Keratinocyte (primary cell): ENCODE measurements at regions not wholly inside any gene's neighbourhood (a gene's known extent, or its start where the extent isn't known, plus 50 kb on each side); places are given as distances from the start of the nearest gene placed in this dataset.

Experiments
- DNase-seq: peaks from one replicate; pipeline ENCODE4 v3.0.0-alpha.2; 2011; ENCODE audit warnings: low read depth, missing footprints, low spot score
- FAIRE-seq: peaks from 2 replicates; lab custom pipeline; 2011; peaks lifted over from hg19 to GRCh38; lab: Jason Lieb, UNC
- H2AFZ ChIP-seq: 2 replicates; pipeline ENCODE4 v1.6.0; 2012; ENCODE audit warnings: low read length, control low read depth, inconsistent platforms; ENCODE audit not compliant: control insufficient read depth
- H3K27ac ChIP-seq: 2 replicates; pipeline ENCODE4 v1.5.1; 2011; ENCODE audit warnings: low read length; ENCODE audit not compliant: control insufficient read depth, insufficient read depth
- H3K27me3 ChIP-seq: 3 replicates; pipeline ENCODE4 v1.6.0; 2011; ENCODE audit warnings: low read length; ENCODE audit not compliant: control insufficient read depth, insufficient read depth; ENCODE audit errors: extremely low read depth
- H3K36me3 ChIP-seq, 2 experiments: 2 replicates in 1 of 2; 3 replicates in 1 of 2; pipeline ENCODE4 v1.5.1; 2011; ENCODE audit warnings: low read length in 2 of 2, mild to moderate bottlenecking in 1 of 2; ENCODE audit not compliant: control insufficient read depth in 2 of 2, insufficient read depth in 2 of 2; ENCODE audit errors: extremely low read depth in 1 of 2
- H3K4me1 ChIP-seq: 3 replicates; pipeline ENCODE4 v1.5.1; 2011; ENCODE audit warnings: low read length; ENCODE audit not compliant: control insufficient read depth, insufficient read depth; ENCODE audit errors: extremely low read depth
- H3K4me2 ChIP-seq: 3 replicates; pipeline ENCODE4 v1.6.0; 2011; ENCODE audit warnings: low read depth, low read length; ENCODE audit not compliant: control insufficient read depth, insufficient read depth; ENCODE audit errors: extremely low read depth
- H3K4me3 ChIP-seq, 3 experiments: fragments of 200-600 bp in 1 of 3; sonication (generic) in 1 of 3; 2 replicates in 2 of 3; 3 replicates in 1 of 3; pipeline ENCODE4 v1.5.1; 2011 to 2016; ENCODE audit warnings: low read length in 3 of 3, mild to moderate bottlenecking in 3 of 3, control low read depth in 2 of 3, inconsistent platforms in 1 of 3, low read depth in 1 of 3, mixed read lengths in 1 of 3, mixed run types in 1 of 3, moderate library complexity in 1 of 3; ENCODE audit not compliant: control insufficient read depth in 2 of 3, insufficient read depth in 2 of 3; ENCODE audit errors: extremely low read depth in 1 of 3
- H3K79me2 ChIP-seq: 2 replicates; pipeline ENCODE4 v1.6.0; 2012; ENCODE audit warnings: low read length; ENCODE audit not compliant: control insufficient read depth, insufficient read depth
- H3K9ac ChIP-seq: 3 replicates; pipeline ENCODE4 v1.6.0; 2011; ENCODE audit warnings: low read length; ENCODE audit not compliant: control insufficient read depth, insufficient read depth; ENCODE audit errors: extremely low read depth
- H3K9me1 ChIP-seq: 3 replicates; pipeline ENCODE4 v1.6.0; 2011; ENCODE audit warnings: low read length; ENCODE audit not compliant: control insufficient read depth, insufficient read depth; ENCODE audit errors: extremely low read depth
- H3K9me3 ChIP-seq: 2 replicates; pipeline ENCODE4 v1.5.1; 2012; ENCODE audit warnings: low read depth, low read length; ENCODE audit not compliant: control insufficient read depth
- H4K20me1 ChIP-seq: 3 replicates; pipeline ENCODE4 v1.6.0; 2011; ENCODE audit warnings: low read length; ENCODE audit not compliant: control insufficient read depth, insufficient read depth; ENCODE audit errors: extremely low read depth
- EZH2 ChIP-seq: IDR thresholded peaks from one replicate; pipeline ENCODE4 v1.6.1; 2012; ENCODE audit warnings: inconsistent platforms, mild to moderate bottlenecking, low read length, moderate library complexity
- dilution Hi-C: fragments of 300-500 bp; cut with MboI; formaldehyde crosslinking; loops from one replicate; pipeline ENCODE4 v1.7.0; 2020; ENCODE audit warnings: low sequenced_read_pairs; ENCODE audit not compliant: extremely low pct_ligation_motif_present
- TF ChIP-seq, protein P1 (sequence below), 3 experiments: IDR thresholded peaks in 1 of 3; conservative IDR thresholded peaks in 1 of 3; optimal IDR thresholded peaks in 1 of 3; 2 replicates in 2 of 3; 3 replicates in 1 of 3; pipeline versions ENCODE3 to v1.5.1; 2011; ENCODE audit warnings: low read length in 3 of 3, mild to moderate bottlenecking in 3 of 3, moderate library complexity in 2 of 3, control low read depth in 1 of 3, inconsistent platforms in 1 of 3; ENCODE audit not compliant: insufficient read depth in 2 of 3; ENCODE audit errors: extremely low read depth in 1 of 3

DNA sequence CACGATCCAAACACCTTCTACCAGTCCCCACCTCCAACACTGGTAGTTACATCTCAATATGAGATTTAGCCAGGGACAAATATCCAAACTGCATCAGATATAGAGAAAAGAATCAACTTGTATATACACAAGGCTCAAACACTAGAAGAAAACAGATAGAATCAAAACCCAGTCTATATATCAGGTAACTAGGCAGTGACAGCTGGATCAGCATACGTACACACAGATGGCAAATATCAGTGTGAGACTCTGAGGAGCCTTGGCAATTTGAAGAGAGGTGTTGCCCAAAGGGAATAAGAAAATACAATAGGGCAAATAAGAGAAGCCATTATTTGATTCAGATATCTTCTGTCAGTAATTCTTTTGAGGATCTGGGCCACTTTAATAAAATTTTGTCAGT, 951.3 kb upstream of the CHORDC1 start:
- no peaks in the 10 kb centered on the region for H3K4me1 ChIP-seq
- H3K9me3 ChIP-seq: no peaks in the 10 kb centered on the region
- H4K20me1 ChIP-seq: no peaks in the 10 kb centered on the region
- no peak overlapping the region for H3K4me2 ChIP-seq
- H3K27ac ChIP-seq: no peak overlapping the region
- no peaks in the 10 kb centered on the region for H3K27me3 ChIP-seq
- no peak overlapping the region for H2AFZ ChIP-seq
- no peak for TF ChIP-seq EZH2
- TF ChIP-seq, protein P1, sequence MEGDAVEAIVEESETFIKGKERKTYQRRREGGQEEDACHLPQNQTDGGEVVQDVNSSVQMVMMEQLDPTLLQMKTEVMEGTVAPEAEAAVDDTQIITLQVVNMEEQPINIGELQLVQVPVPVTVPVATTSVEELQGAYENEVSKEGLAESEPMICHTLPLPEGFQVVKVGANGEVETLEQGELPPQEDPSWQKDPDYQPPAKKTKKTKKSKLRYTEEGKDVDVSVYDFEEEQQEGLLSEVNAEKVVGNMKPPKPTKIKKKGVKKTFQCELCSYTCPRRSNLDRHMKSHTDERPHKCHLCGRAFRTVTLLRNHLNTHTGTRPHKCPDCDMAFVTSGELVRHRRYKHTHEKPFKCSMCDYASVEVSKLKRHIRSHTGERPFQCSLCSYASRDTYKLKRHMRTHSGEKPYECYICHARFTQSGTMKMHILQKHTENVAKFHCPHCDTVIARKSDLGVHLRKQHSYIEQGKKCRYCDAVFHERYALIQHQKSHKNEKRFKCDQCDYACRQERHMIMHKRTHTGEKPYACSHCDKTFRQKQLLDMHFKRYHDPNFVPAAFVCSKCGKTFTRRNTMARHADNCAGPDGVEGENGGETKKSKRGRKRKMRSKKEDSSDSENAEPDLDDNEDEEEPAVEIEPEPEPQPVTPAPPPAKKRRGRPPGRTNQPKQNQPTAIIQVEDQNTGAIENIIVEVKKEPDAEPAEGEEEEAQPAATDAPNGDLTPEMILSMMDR (optimal IDR thresholded peaks at IDR 0.05 in 1 of 3, IDR thresholded peaks at IDR 0.05 in 1 of 3, conservative IDR thresholded peaks at IDR 0.05 in 1 of 3; ENCODE audit: extremely low read depth in 1 of 3, insufficient read depth in 2 of 3, low read length in 3 of 3): no peak
- dilution Hi-C loops: no loop called here
- H3K4me3 ChIP-seq: no peak overlapping the region
- H3K36me3 ChIP-seq: no peaks in the 10 kb centered on the region
- no peaks in the 10 kb centered on the region for H3K79me2 ChIP-seq
- no peak overlapping the region for H3K9ac ChIP-seq
- FAIRE-seq: no peak
- DNase-seq: no peak
- H3K9me1 ChIP-seq: no peaks in the 10 kb centered on the region

- Histone ChIP-seq H3K9me1 (no peaks in the 10 kb centered on the region), H3K79me2 (no peaks in the 10 kb centered on the region), H2AFZ (no peak overlapping the region), H3K27ac (no peak overlapping the region), H3K9ac (no peak overlapping the region), H3K4me3 (no peak overlapping the region), H3K36me3 (no peaks in the 10 kb centered on the region), H3K27me3 (no peaks in the 10 kb centered on the region), H3K9me3 (no peaks in the 10 kb centered on the region), H4K20me1 (no peaks in the 10 kb centered on the region), H3K4me1 (no peaks in the 10 kb centered on the region), H3K4me2 (no peak overlapping the region)
- no peak for FAIRE-seq
- dilution Hi-C loops: no loop called here
- no peak for DNase-seq
- TF ChIP-seq, protein P1 (optimal IDR thresholded peaks at IDR 0.05 in 1 of 3, IDR thresholded peaks at IDR 0.05 in 1 of 3, conservative IDR thresholded peaks at IDR 0.05 in 1 of 3; ENCODE audit: extremely low read depth in 1 of 3, insufficient read depth in 2 of 3, low read length in 3 of 3): no peak
- TF ChIP-seq EZH2: no peak
These were observed 950.9 kb upstream of the CHORDC1 start for GRCh38 chr11:91173701-91174100.
